ENCODE measurements at regions not wholly inside any gene's neighbourhood (a gene's known extent, or its start where the extent isn't known, plus 50 kb on each side); places are given as distances from the start of the nearest gene placed in this dataset.
"Not testable (repeated sequence)": the region's sequence is repeated elsewhere in the genome, so short reads cannot be mapped to it uniquely, and the experiment has no call there.

GRCh38 chr2:4101936-4102335, 398.6 kb downstream of the DCDC2C start:
- TF ChIP-seq, protein P1, sequence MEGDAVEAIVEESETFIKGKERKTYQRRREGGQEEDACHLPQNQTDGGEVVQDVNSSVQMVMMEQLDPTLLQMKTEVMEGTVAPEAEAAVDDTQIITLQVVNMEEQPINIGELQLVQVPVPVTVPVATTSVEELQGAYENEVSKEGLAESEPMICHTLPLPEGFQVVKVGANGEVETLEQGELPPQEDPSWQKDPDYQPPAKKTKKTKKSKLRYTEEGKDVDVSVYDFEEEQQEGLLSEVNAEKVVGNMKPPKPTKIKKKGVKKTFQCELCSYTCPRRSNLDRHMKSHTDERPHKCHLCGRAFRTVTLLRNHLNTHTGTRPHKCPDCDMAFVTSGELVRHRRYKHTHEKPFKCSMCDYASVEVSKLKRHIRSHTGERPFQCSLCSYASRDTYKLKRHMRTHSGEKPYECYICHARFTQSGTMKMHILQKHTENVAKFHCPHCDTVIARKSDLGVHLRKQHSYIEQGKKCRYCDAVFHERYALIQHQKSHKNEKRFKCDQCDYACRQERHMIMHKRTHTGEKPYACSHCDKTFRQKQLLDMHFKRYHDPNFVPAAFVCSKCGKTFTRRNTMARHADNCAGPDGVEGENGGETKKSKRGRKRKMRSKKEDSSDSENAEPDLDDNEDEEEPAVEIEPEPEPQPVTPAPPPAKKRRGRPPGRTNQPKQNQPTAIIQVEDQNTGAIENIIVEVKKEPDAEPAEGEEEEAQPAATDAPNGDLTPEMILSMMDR (IDR thresholded peaks at IDR 0.05; ENCODE audit: borderline replicate concordance, control extremely low read depth, extremely low read depth, insufficient read depth, missing control alignments), result no peak
- in situ Hi-C loops (cut with MboI; ENCODE audit: low sequenced_read_pairs, unreplicated experiment), result no loop called here
- DNase-seq (ENCODE audit: low spot score), result no peak

DNA sequence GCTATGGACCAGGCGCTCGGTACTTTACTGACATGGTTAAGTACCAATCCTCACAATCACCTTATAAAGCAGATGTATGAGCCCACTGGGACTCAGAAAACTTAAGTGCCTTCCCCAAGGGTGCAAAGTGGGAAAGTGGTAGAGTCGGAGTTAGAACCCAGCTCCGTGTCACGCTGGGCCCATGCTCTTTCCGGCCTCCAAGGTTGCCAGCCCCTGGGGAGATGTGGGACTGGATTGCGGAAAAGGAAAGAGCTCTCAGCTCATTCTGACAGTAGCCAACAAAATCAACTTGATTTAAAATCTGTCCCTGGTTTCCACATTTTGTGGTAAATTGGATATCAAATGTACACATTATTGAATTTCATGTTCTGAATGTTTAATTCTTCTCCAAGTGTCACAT, 403.8 kb downstream of the DCDC2C start:
- in situ Hi-C loops (cut with MboI; ENCODE audit: low sequenced_read_pairs, unreplicated experiment), result no loop called here
- TF ChIP-seq, protein P1 (IDR thresholded peaks at IDR 0.05; ENCODE audit: borderline replicate concordance, control extremely low read depth, extremely low read depth, insufficient read depth, missing control alignments), result no peak
- no peak for DNase-seq (ENCODE audit: low spot score)

- no peak for DNase-seq (ENCODE audit: low spot score)
- TF ChIP-seq, protein P1 (IDR thresholded peaks at IDR 0.05; ENCODE audit: borderline replicate concordance, control extremely low read depth, extremely low read depth, insufficient read depth, missing control alignments), result no peak
- in situ Hi-C loops (cut with MboI; ENCODE audit: low sequenced_read_pairs, unreplicated experiment), result no loop called here
These were observed 406.9 kb downstream of the DCDC2C start for GRCh38 chr2:4110273-4110672.

DNA sequence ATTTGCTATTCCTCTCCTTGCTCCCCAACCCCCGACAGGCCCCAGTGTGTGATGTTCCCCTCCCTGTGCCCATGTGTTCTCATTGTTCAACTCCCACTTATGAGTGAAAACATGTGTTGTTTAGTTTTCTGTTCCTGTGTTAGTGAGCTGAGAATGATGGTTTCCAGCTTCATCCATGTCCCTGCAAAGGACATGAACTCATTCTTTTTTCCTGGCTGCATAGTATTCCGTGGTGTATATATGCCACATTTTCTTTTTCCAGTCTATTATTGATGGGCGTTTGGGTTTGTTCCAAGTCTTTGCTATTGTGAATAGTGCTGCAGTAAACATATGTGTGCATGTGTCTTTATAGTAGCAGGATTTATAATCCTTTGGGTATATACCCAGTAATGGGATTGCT, 412.1 kb downstream of the DCDC2C start:
- in situ Hi-C loops (cut with MboI; ENCODE audit: low sequenced_read_pairs, unreplicated experiment); DNase-seq (ENCODE audit: low spot score): not testable (repeated sequence)

GRCh38 chr2:4122726-4123125, 419.4 kb downstream of the DCDC2C start:
- no peak for DNase-seq (ENCODE audit: low spot score)
- in situ Hi-C loops (cut with MboI; ENCODE audit: low sequenced_read_pairs, unreplicated experiment), result no loop called here
- TF ChIP-seq, protein P1 (IDR thresholded peaks at IDR 0.05; ENCODE audit: borderline replicate concordance, control extremely low read depth, extremely low read depth, insufficient read depth, missing control alignments), result no peak

DNA sequence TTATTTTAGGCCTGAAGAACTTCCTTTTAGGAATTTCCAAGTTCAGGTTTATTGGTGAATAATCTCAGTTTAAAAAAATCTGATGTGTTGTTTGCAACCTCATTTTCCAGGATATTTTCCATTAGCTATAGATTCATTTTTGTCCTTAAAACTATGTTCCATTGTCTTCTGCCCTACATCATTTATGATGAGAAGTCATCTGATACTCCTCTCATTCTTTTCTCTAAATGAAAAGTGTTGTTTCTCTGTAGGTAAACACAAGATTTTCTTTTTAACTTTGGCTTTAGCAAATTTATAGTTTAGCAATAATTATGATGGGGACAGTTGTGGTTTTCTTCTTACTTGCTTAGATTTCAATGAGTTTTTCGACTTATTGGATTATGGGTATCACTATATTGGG, 427.3 kb downstream of the DCDC2C start:
- TF ChIP-seq, protein P1 (IDR thresholded peaks at IDR 0.05; ENCODE audit: borderline replicate concordance, control extremely low read depth, extremely low read depth, insufficient read depth, missing control alignments), result no peak
- in situ Hi-C loops (cut with MboI; ENCODE audit: low sequenced_read_pairs, unreplicated experiment), result no loop called here
- no peak for DNase-seq (ENCODE audit: low spot score)

- no peak for DNase-seq (ENCODE audit: low spot score)
- TF ChIP-seq, protein P1 (IDR thresholded peaks at IDR 0.05; ENCODE audit: borderline replicate concordance, control extremely low read depth, extremely low read depth, insufficient read depth, missing control alignments), result no peak
These were observed 431.5 kb downstream of the DCDC2C start for GRCh38 chr2:4134551-4135550.

More at GRCh38 chr2:4134551-4135550, 431.5 kb downstream of the DCDC2C start:
- in situ Hi-C loops (cut with MboI; ENCODE audit: low sequenced_read_pairs, unreplicated experiment), result no loop called here
